Astrocyte (in vitro differentiated cells and primary cell): ENCODE measurements at regions not wholly inside any gene's neighbourhood (a gene's known extent, or its start where the extent isn't known, plus 50 kb on each side); places are given as distances from the start of the nearest gene placed in this dataset.
"Not testable (repeated sequence)": the region's sequence is repeated elsewhere in the genome, so short reads cannot be mapped to it uniquely, and the experiment has no call there.

Source experiments
- DNase-seq: peaks from one replicate; pipeline ENCODE4 v3.0.0-alpha.2; 2010; ENCODE audit warnings: low read depth
- FAIRE-seq: peaks from 2 replicates; lab custom pipeline; 2011; peaks lifted over from hg19 to GRCh38; lab: Jason Lieb, UNC
- H2AFZ ChIP-seq: 2 replicates; pipeline ENCODE4 v1.6.0; 2012; ENCODE audit warnings: low read depth, low read length, inconsistent platforms
- H3K27ac ChIP-seq: 2 replicates; pipeline ENCODE4 v1.5.1; 2011; ENCODE audit warnings: low read depth, low read length, inconsistent platforms
- H3K27me3 ChIP-seq: 2 replicates; pipeline ENCODE4 v1.6.0; 2011; ENCODE audit warnings: low read length, inconsistent platforms; ENCODE audit not compliant: insufficient read depth
- H3K36me3 ChIP-seq: 2 replicates; pipeline ENCODE4 v1.5.1; 2011; ENCODE audit warnings: low read length, inconsistent platforms; ENCODE audit not compliant: insufficient read depth
- H3K4me1 ChIP-seq: 2 replicates; pipeline ENCODE4 v1.5.1; 2011; ENCODE audit warnings: low read length, inconsistent platforms; ENCODE audit not compliant: insufficient read depth
- H3K4me2 ChIP-seq: 2 replicates; pipeline ENCODE4 v1.6.0; 2012; ENCODE audit warnings: low read length, inconsistent platforms
- H3K4me3 ChIP-seq: 2 replicates; pipeline ENCODE4 v1.5.1; 2011; ENCODE audit warnings: low read depth, mild to moderate bottlenecking, low read length, inconsistent platforms; ENCODE audit not compliant: insufficient read depth
- H3K79me2 ChIP-seq: 2 replicates; pipeline ENCODE4 v1.6.0; 2012; ENCODE audit warnings: mild to moderate bottlenecking, low read length, inconsistent platforms; ENCODE audit not compliant: insufficient read depth
- H3K9ac ChIP-seq: 2 replicates; pipeline ENCODE4 v1.6.0; 2012; ENCODE audit warnings: mild to moderate bottlenecking, low read length, inconsistent platforms
- H3K9me3 ChIP-seq: 2 replicates; pipeline ENCODE4 v1.5.1; 2012; ENCODE audit warnings: low read depth, mild to moderate bottlenecking, low read length, inconsistent platforms; ENCODE audit not compliant: insufficient read depth
- H4K20me1 ChIP-seq: 2 replicates; pipeline ENCODE4 v1.6.0; 2012; ENCODE audit warnings: low read length, inconsistent platforms; ENCODE audit not compliant: insufficient read depth
- H3K27ac Mint-ChIP-seq: one replicate; pipeline ENCODE4 v1.8.0; 2021; ENCODE audit warnings: mild to moderate bottlenecking, mixed read lengths; ENCODE audit not compliant: unreplicated experiment
- H3K27me3 Mint-ChIP-seq: one replicate; pipeline ENCODE4 v1.8.0; 2021; ENCODE audit warnings: low read depth, mixed read lengths; ENCODE audit not compliant: unreplicated experiment
- H3K36me3 Mint-ChIP-seq: one replicate; pipeline ENCODE4 v1.8.0; 2021; ENCODE audit warnings: low read depth, mixed read lengths; ENCODE audit not compliant: unreplicated experiment
- H3K4me1 Mint-ChIP-seq: one replicate; pipeline ENCODE4 v1.8.0; 2021; ENCODE audit warnings: low read depth, mixed read lengths; ENCODE audit not compliant: unreplicated experiment
- H3K4me3 Mint-ChIP-seq: one replicate; pipeline ENCODE4 v1.8.0; 2021; ENCODE audit warnings: mild to moderate bottlenecking, moderate library complexity, mixed read lengths; ENCODE audit not compliant: unreplicated experiment
- H3K9me3 Mint-ChIP-seq: one replicate; pipeline ENCODE4 v1.8.0; 2021; ENCODE audit warnings: mild to moderate bottlenecking, mixed read lengths; ENCODE audit not compliant: unreplicated experiment
- EZH2 ChIP-seq: IDR thresholded peaks from 2 replicates; pipeline ENCODE4 v1.6.1; 2012; ENCODE audit warnings: mild to moderate bottlenecking, low read length, inconsistent platforms; ENCODE audit not compliant: insufficient read depth
- TF ChIP-seq, protein P1 (sequence below): IDR thresholded peaks from 2 replicates; pipeline ENCODE4 v1.5.1; 2011; ENCODE audit warnings: low read depth, mild to moderate bottlenecking, inconsistent platforms, low read length, moderate library complexity; ENCODE audit not compliant: insufficient read depth

DNA sequence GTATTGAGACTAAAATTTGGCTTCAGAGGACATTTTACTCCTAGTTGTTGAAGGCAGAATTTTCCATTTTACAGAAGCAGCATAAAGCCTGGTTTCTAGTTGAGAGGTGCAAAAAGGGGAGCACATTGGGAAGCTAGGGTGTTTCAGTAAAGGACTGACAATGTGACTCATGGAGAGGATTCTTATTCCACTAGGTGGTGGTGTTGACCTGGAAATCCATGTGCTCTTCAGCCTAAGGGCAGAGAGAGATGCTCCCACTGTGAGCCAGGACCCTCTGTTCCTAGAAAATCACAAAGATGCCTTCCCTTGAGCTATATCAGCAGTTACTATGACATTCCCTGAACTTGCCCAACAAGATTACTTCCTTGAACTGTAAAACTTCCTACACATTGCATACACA lies 687.8 kb downstream of the IPMK start:
- H3K4me3 Mint-ChIP-seq: no peak overlapping the region
- H3K9me3 Mint-ChIP-seq: peaks cover 13% of the 10 kb centered on the region
- Histone ChIP-seq H3K9ac (no peak overlapping the region), H3K9me3 (peaks cover 1% of the 10 kb centered on the region), H4K20me1 (no peaks in the 10 kb centered on the region), H3K4me3 (no peak overlapping the region), H2AFZ (no peak overlapping the region), H3K27ac (no peak overlapping the region), H3K27me3 (no peaks in the 10 kb centered on the region), H3K79me2 (no peaks in the 10 kb centered on the region), H3K36me3 (no peaks in the 10 kb centered on the region), H3K4me1 (no peaks in the 10 kb centered on the region), H3K4me2 (no peak overlapping the region)
- no peaks in the 10 kb centered on the region for H3K27me3 Mint-ChIP-seq
- TF ChIP-seq, protein P1, sequence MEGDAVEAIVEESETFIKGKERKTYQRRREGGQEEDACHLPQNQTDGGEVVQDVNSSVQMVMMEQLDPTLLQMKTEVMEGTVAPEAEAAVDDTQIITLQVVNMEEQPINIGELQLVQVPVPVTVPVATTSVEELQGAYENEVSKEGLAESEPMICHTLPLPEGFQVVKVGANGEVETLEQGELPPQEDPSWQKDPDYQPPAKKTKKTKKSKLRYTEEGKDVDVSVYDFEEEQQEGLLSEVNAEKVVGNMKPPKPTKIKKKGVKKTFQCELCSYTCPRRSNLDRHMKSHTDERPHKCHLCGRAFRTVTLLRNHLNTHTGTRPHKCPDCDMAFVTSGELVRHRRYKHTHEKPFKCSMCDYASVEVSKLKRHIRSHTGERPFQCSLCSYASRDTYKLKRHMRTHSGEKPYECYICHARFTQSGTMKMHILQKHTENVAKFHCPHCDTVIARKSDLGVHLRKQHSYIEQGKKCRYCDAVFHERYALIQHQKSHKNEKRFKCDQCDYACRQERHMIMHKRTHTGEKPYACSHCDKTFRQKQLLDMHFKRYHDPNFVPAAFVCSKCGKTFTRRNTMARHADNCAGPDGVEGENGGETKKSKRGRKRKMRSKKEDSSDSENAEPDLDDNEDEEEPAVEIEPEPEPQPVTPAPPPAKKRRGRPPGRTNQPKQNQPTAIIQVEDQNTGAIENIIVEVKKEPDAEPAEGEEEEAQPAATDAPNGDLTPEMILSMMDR: peak; percentile 20
- no peak for TF ChIP-seq EZH2
- no peaks in the 10 kb centered on the region for H3K4me1 Mint-ChIP-seq
- no peaks in the 10 kb centered on the region for H3K36me3 Mint-ChIP-seq
- H3K27ac Mint-ChIP-seq: no peak overlapping the region
- FAIRE-seq: no peak
- no peak for DNase-seq

- H3K9me3 Mint-ChIP-seq: no peaks in the 10 kb centered on the region
- no peak overlapping the region for H3K27ac Mint-ChIP-seq
- no peak overlapping the region for H3K27ac ChIP-seq
- no peak overlapping the region for H3K9ac ChIP-seq
- H2AFZ ChIP-seq: no peak overlapping the region
- H3K36me3 Mint-ChIP-seq: no peaks in the 10 kb centered on the region
- H3K4me2 ChIP-seq: no peak overlapping the region
- no peaks in the 10 kb centered on the region for H3K27me3 ChIP-seq
- FAIRE-seq (no peak), DNase-seq (no peak)
- no peak overlapping the region for H3K4me3 ChIP-seq
- H3K9me3 ChIP-seq: no peaks in the 10 kb centered on the region
- H4K20me1 ChIP-seq: no peaks in the 10 kb centered on the region
- no peaks in the 10 kb centered on the region for H3K36me3 ChIP-seq
- H3K4me1 Mint-ChIP-seq: no peaks in the 10 kb centered on the region
- no peaks in the 10 kb centered on the region for H3K79me2 ChIP-seq
- H3K4me1 ChIP-seq: no peaks in the 10 kb centered on the region
- no peak overlapping the region for H3K4me3 Mint-ChIP-seq
- TF ChIP-seq, protein P1: no peak
- TF ChIP-seq EZH2: no peak
- H3K27me3 Mint-ChIP-seq: no peaks in the 10 kb centered on the region
Observed at GRCh38 chr10:57562211-57562610, 705.5 kb downstream of the IPMK start.

GRCh38 chr10:57551774-57552173 lies 715.9 kb downstream of the IPMK start:
- DNase-seq, H3K79me2 ChIP-seq, H4K20me1 ChIP-seq, H3K9me3 Mint-ChIP-seq, H3K27ac Mint-ChIP-seq, H3K9ac ChIP-seq, H3K4me1 ChIP-seq, H3K36me3 Mint-ChIP-seq, H3K4me1 Mint-ChIP-seq, FAIRE-seq, H3K27me3 Mint-ChIP-seq, H3K36me3 ChIP-seq, H3K27ac ChIP-seq, H3K4me3 ChIP-seq, H3K4me3 Mint-ChIP-seq, H3K9me3 ChIP-seq, H3K27me3 ChIP-seq, H3K4me2 ChIP-seq, H2AFZ ChIP-seq: not testable (repeated sequence)
